Prostate gland (tissue), 2 donors: ENCODE measurements at regions not wholly inside any gene's neighbourhood (a gene's known extent, or its start where the extent isn't known, plus 50 kb on each side); places are given as distances from the start of the nearest gene placed in this dataset.
A peak's percentile ranks its signal among the peaks of the same experiment; 100 is the strongest.

ENCODE experiments used
- DNase-seq: peaks from one replicate; pipeline ENCODE4 v3.0.0-alpha.2; 2019; ENCODE audit warnings: low spot score
- H3K27ac ChIP-seq, 2 donors: fragments of 200-600 bp; sonication (generic); 2 replicates each; pipeline ENCODE4 v1.5.1; 2017 to 2019
- H3K27me3 ChIP-seq: fragments of 200-600 bp; sonication (generic); replicated peaks from 2 replicates; pipeline ENCODE4 v1.5.1; 2019; ENCODE audit not compliant: insufficient read depth
- H3K36me3 ChIP-seq, 2 donors: fragments of 200-600 bp; sonication (generic); 1 replicate in 1 of 2; 2 replicates in 1 of 2; pipeline versions ENCODE4 v1.5.1 to v1.8.1; 2017 to 2019
- H3K4me1 ChIP-seq: fragments of 200-600 bp; sonication (generic); replicated peaks from 2 replicates; pipeline ENCODE4 v1.5.1; 2019
- H3K4me3 ChIP-seq, 2 donors: fragments of 200-600 bp; sonication (generic); 2 replicates each; pipeline ENCODE4 v1.5.1; 2017 to 2019
- H3K9me3 ChIP-seq: fragments of 200-600 bp; sonication (generic); 2 replicates; pipeline ENCODE4 v1.5.1; 2017
- CTCF ChIP-seq, 4 experiments: fragments of 200-600 bp in 2 of 4; fragments of 450-650 bp in 2 of 4; sonication (generic) in 2 of 4; IDR thresholded peaks; 1 replicate in 3 of 4; 2 replicates in 1 of 4; pipeline ENCODE4 v1.5.1; 2016 to 2019; ENCODE audit warnings: antibody characterized with exemption in 4 of 4, mild to moderate bottlenecking in 2 of 4, moderate library complexity in 2 of 4
- POLR2A ChIP-seq: fragments of 450-650 bp; IDR thresholded peaks from one replicate; pipeline ENCODE4 v1.6.1; 2016; ENCODE audit warnings: antibody characterized with exemption, mild to moderate bottlenecking
- POLR2AphosphoS5 ChIP-seq: sonication (generic); formaldehyde crosslinking; IDR thresholded peaks from one replicate; pipeline ENCODE4 v1.6.1; 2017; ENCODE audit warnings: antibody characterized with exemption
- WGBS: methylation state at CpG from one replicate; pipeline ENCODE4 v1.1.5; 2018; 5-methylcytosine and 5-hydroxymethylcytosine counted together
- intact Hi-C: fragments of 100-400 bp; cut with DNase I; formaldehyde crosslinking; loops from one replicate; pipeline ENCODE4 v1.14.2; 2022

- no peak overlapping the region for H3K4me3 ChIP-seq
- H3K4me1 ChIP-seq, result no peaks in the 10 kb centered on the region
- H3K27ac ChIP-seq, result no peak overlapping the region
- no peak for DNase-seq
- H3K9me3 ChIP-seq, result no peaks in the 10 kb centered on the region
- WGBS, result 83% methylated on average over 3 of the region's 3 CpGs
- intact Hi-C loops, result no loop called here
- no peaks in the 10 kb centered on the region for H3K27me3 ChIP-seq
- TF ChIP-seq POLR2A, result no peak
- TF ChIP-seq POLR2AphosphoS5, result no peak
- TF ChIP-seq CTCF (IDR thresholded peaks at IDR 0.05), result no peak
- H3K36me3 ChIP-seq, result no peaks in the 10 kb centered on the region
These were observed 1526.5 kb upstream of the SLC10A2 start for GRCh38 chr13:104592545-104593250.

GRCh38 chr13:104592127-104592526 lies 1525.9 kb upstream of the SLC10A2 start:
- intact Hi-C loops, result no loop called here

GRCh38 chr13:104586051-104586746 lies 1520.0 kb upstream of the SLC10A2 start:
- no peak for DNase-seq
- Histone ChIP-seq H3K27ac (peak overlapping the region in 1 of 2 donors; percentile 56), H3K4me1 (no peaks in the 10 kb centered on the region), H3K9me3 (no peaks in the 10 kb centered on the region), H3K27me3 (no peaks in the 10 kb centered on the region), H3K36me3 (no peaks in the 10 kb centered on the region), H3K4me3 (no peak overlapping the region)
- intact Hi-C loops, result no loop called here
- WGBS, result 72% methylated on average over 11 of the region's 11 CpGs
- TF ChIP-seq CTCF (IDR thresholded peaks at IDR 0.05), result no peak
- no peak for TF ChIP-seq POLR2AphosphoS5

More at GRCh38 chr13:104592127-104592526, 1525.9 kb upstream of the SLC10A2 start:
- Histone ChIP-seq H3K4me3 (no peak overlapping the region), H3K27ac (no peak overlapping the region), H3K36me3 (no peaks in the 10 kb centered on the region), H3K27me3 (no peaks in the 10 kb centered on the region), H3K9me3 (no peaks in the 10 kb centered on the region), H3K4me1 (no peaks in the 10 kb centered on the region)
- TF ChIP-seq POLR2A (no peak), POLR2AphosphoS5 (no peak), CTCF (IDR thresholded peaks at IDR 0.05) (no peak)
- no peak for DNase-seq

- intact Hi-C loops, result no loop called here
- Histone ChIP-seq H3K27ac (no peak overlapping the region), H3K27me3 (no peaks in the 10 kb centered on the region), H3K4me1 (no peaks in the 10 kb centered on the region), H3K4me3 (no peak overlapping the region), H3K9me3 (no peaks in the 10 kb centered on the region), H3K36me3 (no peaks in the 10 kb centered on the region)
- DNase-seq, result no peak
- TF ChIP-seq POLR2A (no peak), POLR2AphosphoS5 (no peak), CTCF (IDR thresholded peaks at IDR 0.05) (no peak)
- 97% methylated on average over 1 of the region's 1 CpG for WGBS
These were observed 1518.3 kb upstream of the SLC10A2 start for GRCh38 chr13:104584481-104584880.

- no peaks in the 10 kb centered on the region for H3K27me3 ChIP-seq
- 92% methylated on average over 2 of the region's 2 CpGs for WGBS
- H3K36me3 ChIP-seq, result no peaks in the 10 kb centered on the region
- H3K4me3 ChIP-seq, result no peak overlapping the region
- no peak for TF ChIP-seq POLR2AphosphoS5
- intact Hi-C loops, result no loop called here
- DNase-seq, result no peak
- H3K27ac ChIP-seq, result no peak overlapping the region
- H3K4me1 ChIP-seq, result no peaks in the 10 kb centered on the region
- H3K9me3 ChIP-seq, result no peaks in the 10 kb centered on the region
These were observed 1514.7 kb upstream of the SLC10A2 start for GRCh38 chr13:104580931-104581330.
